ENCODE measurements at regions not wholly inside any gene's neighbourhood (a gene's known extent, or its start where the extent isn't known, plus 50 kb on each side); places are given as distances from the start of the nearest gene placed in this dataset.

GRCh38 chr15:69520067-69520466 is 67.4 kb downstream of the RPLP1 start:
- no peaks in the 10 kb centered on the region for H3F3A ChIP-seq (ENCODE audit: insufficient read depth, low read length)
- TF ChIP-seq EZH2 (IDR thresholded peaks at IDR 0.05; ENCODE audit: borderline replicate concordance, low read length) (no peak), CTCF (IDR thresholded peaks at IDR 0.05; ENCODE audit: low read length) (no peak)
- no peak overlapping the region for H2AFZ ChIP-seq (ENCODE audit: low read length)
- no peak overlapping the region for H3K9ac ChIP-seq (ENCODE audit: low read length)
- no peaks in the 10 kb centered on the region for H4K20me1 ChIP-seq (ENCODE audit: insufficient read depth, low read length)
- H3K36me3 ChIP-seq (ENCODE audit: insufficient read depth, low read length), result no peaks in the 10 kb centered on the region
- H3K4me3 ChIP-seq (ENCODE audit: low read depth, low read length, poor library complexity, severe bottlenecking), result no peak overlapping the region
- no peak overlapping the region for H3K27ac ChIP-seq (ENCODE audit: low read depth, low read length, poor library complexity, severe bottlenecking)
- H3K4me1 ChIP-seq (ENCODE audit: insufficient read depth, low read length, severe bottlenecking), result no peaks in the 10 kb centered on the region
- no peaks in the 10 kb centered on the region for H3K79me2 ChIP-seq (ENCODE audit: insufficient read depth, low read length)
- no peaks in the 10 kb centered on the region for H3K9me2 ChIP-seq (ENCODE audit: low read depth, low read length)
- 0 out of 2 replicates have a peak, but pooled peaks cover 3% of the 10 kb centered on the region for H3K27me3 ChIP-seq (ENCODE audit: insufficient read depth, low read length)
- no peaks in the 10 kb centered on the region for H3K9me3 ChIP-seq (ENCODE audit: low read length)
- no peak overlapping the region for H3K4me2 ChIP-seq (ENCODE audit: low read length)

GRCh38 chr15:69522361-69522760 is 69.7 kb downstream of the RPLP1 start:
- no peaks in the 10 kb centered on the region for H3K9me3 ChIP-seq (ENCODE audit: low read length)
- no peaks in the 10 kb centered on the region for H3F3A ChIP-seq (ENCODE audit: insufficient read depth, low read length)
- no peaks in the 10 kb centered on the region for H4K20me1 ChIP-seq (ENCODE audit: insufficient read depth, low read length)
- no peak overlapping the region for H2AFZ ChIP-seq (ENCODE audit: low read length)
- H3K9me2 ChIP-seq (ENCODE audit: low read depth, low read length), result no peaks in the 10 kb centered on the region
- H3K4me1 ChIP-seq (ENCODE audit: insufficient read depth, low read length, severe bottlenecking), result no peaks in the 10 kb centered on the region
- H3K27ac ChIP-seq (ENCODE audit: low read depth, low read length, poor library complexity, severe bottlenecking), result no peak overlapping the region
- H3K79me2 ChIP-seq (ENCODE audit: insufficient read depth, low read length), result no peaks in the 10 kb centered on the region
- H3K4me3 ChIP-seq (ENCODE audit: low read depth, low read length, poor library complexity, severe bottlenecking), result no peak overlapping the region
- no peaks in the 10 kb centered on the region for H3K36me3 ChIP-seq (ENCODE audit: insufficient read depth, low read length)
- no peak overlapping the region for H3K9ac ChIP-seq (ENCODE audit: low read length)
- no peak overlapping the region for H3K4me2 ChIP-seq (ENCODE audit: low read length)
- TF ChIP-seq EZH2 (IDR thresholded peaks at IDR 0.05; ENCODE audit: borderline replicate concordance, low read length), result no peak
- TF ChIP-seq CTCF (IDR thresholded peaks at IDR 0.05; ENCODE audit: low read length), result no peak
- H3K27me3 ChIP-seq (ENCODE audit: insufficient read depth, low read length), result peaks cover 3% of the 10 kb centered on the region; the same call in 1 of the 2 replicates

- TF ChIP-seq EZH2 (IDR thresholded peaks at IDR 0.05; ENCODE audit: borderline replicate concordance, low read length) (no peak), CTCF (IDR thresholded peaks at IDR 0.05; ENCODE audit: low read length) (peak; percentile 70)
- Histone ChIP-seq H3K4me1 (ENCODE audit: insufficient read depth, low read length, severe bottlenecking) (no peaks in the 10 kb centered on the region), H3F3A (ENCODE audit: insufficient read depth, low read length) (no peaks in the 10 kb centered on the region), H3K4me2 (ENCODE audit: low read length) (no peak overlapping the region), H3K9me2 (ENCODE audit: low read depth, low read length) (no peaks in the 10 kb centered on the region), H3K4me3 (ENCODE audit: low read depth, low read length, poor library complexity, severe bottlenecking) (no peak overlapping the region), H3K27ac (ENCODE audit: low read depth, low read length, poor library complexity, severe bottlenecking) (no peak overlapping the region), H3K27me3 (ENCODE audit: insufficient read depth, low read length) (no peaks in the 10 kb centered on the region; the same call in 1 of the 2 replicates), H3K9me3 (ENCODE audit: low read length) (no peaks in the 10 kb centered on the region), H3K36me3 (ENCODE audit: insufficient read depth, low read length) (no peaks in the 10 kb centered on the region), H3K79me2 (ENCODE audit: insufficient read depth, low read length) (no peaks in the 10 kb centered on the region), H3K9ac (ENCODE audit: low read length) (no peak overlapping the region), H4K20me1 (ENCODE audit: insufficient read depth, low read length) (no peaks in the 10 kb centered on the region), H2AFZ (ENCODE audit: low read length) (no peak overlapping the region)
These were observed 70.7 kb downstream of the RPLP1 start for GRCh38 chr15:69523010-69524001.
